Tibial nerve (tissue), 3 donors: ENCODE measurements at regions not wholly inside any gene's neighbourhood (a gene's known extent, or its start where the extent isn't known, plus 50 kb on each side); places are given as distances from the start of the nearest gene placed in this dataset.
"Not testable (repeated sequence)": the region's sequence is repeated elsewhere in the genome, so short reads cannot be mapped to it uniquely, and the experiment has no call there.

Experiments
- EP300 ChIP-seq, 2 donors: sonication (generic); formaldehyde crosslinking; IDR thresholded peaks; one replicate each; pipeline ENCODE4 v1.6.1; 2017; ENCODE audit warnings: antibody characterized with exemption in 2 of 2, mild to moderate bottlenecking in 1 of 2
- POLR2A ChIP-seq, 2 donors: fragments of 450-650 bp; IDR thresholded peaks; one replicate each; pipeline ENCODE4 v1.6.1; 2017; ENCODE audit warnings: antibody characterized with exemption in 2 of 2, mild to moderate bottlenecking in 2 of 2, moderate library complexity in 2 of 2

GRCh38 chr22:12384612-12385011 lies 3143.4 kb upstream of the OR11H1 start:
- TF ChIP-seq POLR2A, EP300 (IDR thresholded peaks at IDR 0.05): not testable (repeated sequence)
